ENCODE measurements at regions not wholly inside any gene's neighbourhood (a gene's known extent, or its start where the extent isn't known, plus 50 kb on each side); places are given as distances from the start of the nearest gene placed in this dataset.

DNA sequence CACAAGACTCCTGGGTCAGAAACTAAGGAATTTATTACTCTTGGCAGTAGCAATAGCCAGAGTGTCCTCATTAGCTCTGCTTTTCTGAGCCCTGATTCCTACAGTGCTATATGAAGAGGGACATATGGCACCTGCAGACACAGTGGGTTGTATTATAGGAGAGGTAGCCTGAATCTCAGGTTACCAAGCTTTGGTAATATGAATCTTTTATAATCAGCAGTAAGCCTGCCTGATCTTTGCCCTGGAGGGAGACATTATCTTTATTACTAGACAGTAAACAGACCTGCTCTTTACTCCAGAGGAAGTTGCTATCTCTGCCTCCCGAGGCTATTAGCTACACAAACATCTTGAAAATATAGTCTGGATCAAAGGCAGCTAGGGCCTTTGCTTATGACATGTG, 62.5 kb upstream of the HOPX start:
- TF ChIP-seq GATA2 (IDR thresholded peaks at IDR 0.05; ENCODE audit: low read depth, low read length) (peak; percentile 75), GATA3 (IDR thresholded peaks at IDR 0.05; ENCODE audit: low read depth, low read length) (peak; percentile 71)

Measured in SH-SY5Y (cell line).